Stimulated activated naive CD8-positive, alpha-beta T cell treated with anti-CD3 and anti-CD28 coated beads, Interleukin-15, Interleukin-2, amounts not matched to agents 100 ng/mL and 50 ng/mL, for 24 hours (primary cell): ENCODE measurements at regions not wholly inside any gene's neighbourhood (a gene's known extent, or its start where the extent isn't known, plus 50 kb on each side); places are given as distances from the start of the nearest gene placed in this dataset.

Experiments used
- H3K27ac Mint-ChIP-seq: one replicate; pipeline ENCODE4 v1.8.0; 2021; ENCODE audit warnings: mild to moderate bottlenecking, mixed read lengths
- H3K27me3 Mint-ChIP-seq: one replicate; pipeline ENCODE4 v1.8.0; 2021; ENCODE audit warnings: mixed read lengths
- H3K36me3 Mint-ChIP-seq: one replicate; pipeline ENCODE4 v1.8.0; 2021; ENCODE audit warnings: low read depth, mixed read lengths
- H3K4me1 Mint-ChIP-seq: one replicate; pipeline ENCODE4 v1.8.0; 2021; ENCODE audit warnings: low read depth, mixed read lengths
- H3K4me3 Mint-ChIP-seq: one replicate; pipeline ENCODE4 v1.8.0; 2021; ENCODE audit warnings: mild to moderate bottlenecking, mixed read lengths
- H3K9me3 Mint-ChIP-seq: one replicate; pipeline ENCODE4 v1.8.0; 2021; ENCODE audit warnings: mixed read lengths

DNA sequence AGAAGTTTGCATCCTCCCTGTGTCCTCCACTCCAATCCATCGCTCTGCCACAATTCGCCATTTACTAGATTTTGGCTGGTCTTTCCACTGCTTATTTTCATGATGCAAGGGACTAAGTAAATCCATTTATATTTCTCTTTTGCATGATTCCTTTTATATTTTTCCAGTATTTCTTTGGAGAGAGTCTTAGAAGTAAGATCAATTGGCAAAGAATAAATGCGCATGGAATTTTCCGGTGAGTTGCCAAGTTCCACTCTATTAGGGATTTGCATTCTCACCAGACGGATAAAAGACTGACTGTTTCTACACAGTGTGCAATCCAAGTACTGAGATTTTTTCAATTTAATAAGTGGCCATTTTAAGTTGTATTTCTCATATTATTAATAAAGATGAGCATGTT, 91.7 kb upstream of the PHACTR3 start:
- Mint-ChIP-seq H3K4me1 (no peaks in the 10 kb centered on the region), H3K36me3 (no peaks in the 10 kb centered on the region), H3K27ac (no peak overlapping the region), H3K4me3 (no peak overlapping the region), H3K9me3 (no peaks in the 10 kb centered on the region), H3K27me3 (peaks cover 44% of the 10 kb centered on the region)

- Mint-ChIP-seq H3K36me3 (no peaks in the 10 kb centered on the region), H3K27ac (no peak overlapping the region), H3K4me1 (no peaks in the 10 kb centered on the region), H3K27me3 (peaks cover 54% of the 10 kb centered on the region), H3K9me3 (no peaks in the 10 kb centered on the region), H3K4me3 (no peak overlapping the region)
These were observed 89.8 kb upstream of the PHACTR3 start for GRCh38 chr20:59514554-59514953.

- Mint-ChIP-seq H3K4me1 (no peaks in the 10 kb centered on the region), H3K27ac (no peak overlapping the region), H3K27me3 (peaks cover 59% of the 10 kb centered on the region), H3K4me3 (no peak overlapping the region), H3K9me3 (no peaks in the 10 kb centered on the region), H3K36me3 (no peaks in the 10 kb centered on the region)
These were observed 89.1 kb upstream of the PHACTR3 start for GRCh38 chr20:59515013-59515905.

DNA sequence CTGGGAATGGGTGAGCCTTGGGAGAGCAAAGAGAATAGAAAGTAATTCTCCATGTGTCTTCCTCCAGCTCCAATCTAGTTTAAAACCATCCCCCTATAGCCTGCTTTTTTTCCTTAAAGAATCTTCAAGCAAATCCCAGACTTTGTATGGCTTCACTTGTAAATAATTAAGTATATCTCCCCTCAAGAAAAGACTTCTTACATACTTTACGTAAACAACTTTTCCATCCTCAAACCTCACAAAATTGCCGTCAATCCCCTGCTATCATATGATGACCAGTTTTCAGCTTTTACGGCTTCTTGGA, 88.5 kb upstream of the PHACTR3 start:
- no peaks in the 10 kb centered on the region for H3K36me3 Mint-ChIP-seq
- no peak overlapping the region for H3K4me3 Mint-ChIP-seq
- H3K4me1 Mint-ChIP-seq = no peaks in the 10 kb centered on the region
- no peaks in the 10 kb centered on the region for H3K9me3 Mint-ChIP-seq
- no peak overlapping the region for H3K27ac Mint-ChIP-seq
- peaks cover 59% of the 10 kb centered on the region for H3K27me3 Mint-ChIP-seq

DNA sequence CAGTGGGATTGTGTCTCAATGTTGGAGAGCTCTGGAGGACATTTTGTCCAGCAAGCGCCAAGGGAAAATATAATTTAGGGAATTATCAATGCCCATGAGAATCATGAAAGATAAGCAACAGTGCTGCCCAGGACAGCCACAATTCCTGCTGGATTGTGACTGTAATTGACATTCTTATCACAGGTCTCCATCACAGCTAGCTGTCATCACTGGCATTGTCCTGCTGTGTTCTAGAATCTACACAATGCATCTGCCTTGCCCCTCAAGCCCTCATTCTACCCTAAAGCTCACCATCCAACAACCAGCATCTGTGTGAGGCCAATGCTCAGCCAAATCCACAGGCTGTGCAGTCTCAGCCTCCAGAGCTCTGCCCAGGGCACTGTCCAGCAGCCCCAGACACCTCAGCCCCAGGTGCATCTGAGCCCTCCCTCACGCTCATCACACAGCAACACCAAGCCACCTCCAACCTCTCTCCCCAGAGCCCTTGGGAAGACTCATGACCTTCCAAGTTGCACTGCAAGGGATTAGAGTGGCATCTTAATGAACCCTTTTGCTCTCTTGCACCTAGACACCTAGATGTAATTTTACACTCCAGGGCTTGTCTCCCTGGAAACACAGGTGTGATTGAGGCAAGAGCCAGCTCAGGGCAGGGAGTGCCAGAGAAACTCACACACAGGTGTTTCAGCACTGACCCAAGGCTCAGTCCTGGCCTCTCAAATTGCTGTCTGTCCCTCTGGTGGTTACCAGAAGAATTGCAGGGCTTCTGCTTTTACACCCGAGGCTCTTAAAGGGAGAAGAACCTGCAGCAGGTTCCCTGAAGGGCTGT, 85.2 kb upstream of the PHACTR3 start:
- Mint-ChIP-seq H3K4me1 (no peaks in the 10 kb centered on the region), H3K36me3 (no peaks in the 10 kb centered on the region), H3K27ac (no peak overlapping the region), H3K4me3 (no peak overlapping the region), H3K9me3 (no peaks in the 10 kb centered on the region), H3K27me3 (peaks cover 66% of the 10 kb centered on the region)

GRCh38 chr20:59519707-59520014, 84.7 kb upstream of the PHACTR3 start:
- H3K27ac Mint-ChIP-seq = no peak overlapping the region
- no peaks in the 10 kb centered on the region for H3K9me3 Mint-ChIP-seq
- peaks cover 66% of the 10 kb centered on the region for H3K27me3 Mint-ChIP-seq
- no peaks in the 10 kb centered on the region for H3K36me3 Mint-ChIP-seq
- no peaks in the 10 kb centered on the region for H3K4me1 Mint-ChIP-seq
- H3K4me3 Mint-ChIP-seq = no peak overlapping the region

- no peaks in the 10 kb centered on the region for H3K36me3 Mint-ChIP-seq
- H3K4me1 Mint-ChIP-seq = no peaks in the 10 kb centered on the region
- no peak overlapping the region for H3K27ac Mint-ChIP-seq
- peaks cover 66% of the 10 kb centered on the region for H3K27me3 Mint-ChIP-seq
- no peaks in the 10 kb centered on the region for H3K9me3 Mint-ChIP-seq
- no peak overlapping the region for H3K4me3 Mint-ChIP-seq
These were observed 83.5 kb upstream of the PHACTR3 start for GRCh38 chr20:59520814-59521213.

DNA sequence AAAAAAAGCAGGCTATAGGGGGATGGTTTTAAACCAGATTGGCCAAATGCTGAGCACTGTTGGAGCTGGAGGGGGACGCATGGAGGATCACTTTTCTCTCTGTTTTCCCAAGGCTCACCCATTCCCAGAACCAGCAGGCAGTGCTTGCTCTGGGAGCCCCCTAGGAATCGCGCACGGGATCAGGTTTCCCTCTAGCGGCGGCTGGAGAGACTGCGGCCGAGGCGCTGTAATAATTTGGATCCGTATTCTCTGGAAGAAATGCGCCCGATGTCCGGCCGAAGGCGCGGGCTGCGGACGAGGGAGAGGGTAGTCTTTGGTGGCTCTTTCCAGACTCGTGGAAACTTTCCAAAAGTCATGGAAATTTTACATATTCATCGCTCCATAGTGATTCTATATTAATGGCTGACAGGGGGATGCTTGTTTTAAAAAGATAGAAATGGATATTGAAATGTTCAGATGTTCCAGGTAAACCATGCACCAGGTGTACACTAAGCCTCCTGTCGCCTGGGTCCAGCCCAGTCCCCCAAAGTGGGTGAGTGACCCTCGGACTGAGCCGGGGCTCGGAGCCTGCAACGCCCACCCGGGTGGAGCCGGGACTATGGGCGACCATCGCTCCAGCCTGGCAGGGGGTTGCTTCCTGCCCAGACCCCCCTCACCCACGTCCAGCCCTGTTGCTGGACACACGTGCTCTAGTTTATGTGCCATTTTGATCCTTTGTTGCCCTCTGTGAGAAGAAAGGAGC, 78.7 kb upstream of the PHACTR3 start:
- no peaks in the 10 kb centered on the region for H3K36me3 Mint-ChIP-seq
- peaks cover 61% of the 10 kb centered on the region for H3K27me3 Mint-ChIP-seq

GRCh38 chr20:59526242-59527225, 77.8 kb upstream of the PHACTR3 start:
- Mint-ChIP-seq H3K4me1 (no peaks in the 10 kb centered on the region), H3K36me3 (no peaks in the 10 kb centered on the region), H3K27me3 (peaks cover 65% of the 10 kb centered on the region), H3K4me3 (no peak overlapping the region), H3K9me3 (peaks cover 7% of the 10 kb centered on the region), H3K27ac (no peak overlapping the region)

More for the DNA sequence above, 78.7 kb upstream of the PHACTR3 start:
- no peaks in the 10 kb centered on the region for H3K9me3 Mint-ChIP-seq
- H3K4me1 Mint-ChIP-seq = no peaks in the 10 kb centered on the region
- H3K4me3 Mint-ChIP-seq = no peak overlapping the region
- no peak overlapping the region for H3K27ac Mint-ChIP-seq

- no peak overlapping the region for H3K4me3 Mint-ChIP-seq
- no peaks in the 10 kb centered on the region for H3K4me1 Mint-ChIP-seq
- peaks cover 31% of the 10 kb centered on the region for H3K27me3 Mint-ChIP-seq
- no peaks in the 10 kb centered on the region for H3K36me3 Mint-ChIP-seq
- no peak overlapping the region for H3K27ac Mint-ChIP-seq
- peaks cover 7% of the 10 kb centered on the region for H3K9me3 Mint-ChIP-seq
These were observed 73.6 kb upstream of the PHACTR3 start for GRCh38 chr20:59530782-59531181.

- Mint-ChIP-seq H3K4me3 (no peak overlapping the region), H3K27ac (no peak overlapping the region), H3K36me3 (no peaks in the 10 kb centered on the region), H3K9me3 (peaks cover 13% of the 10 kb centered on the region), H3K27me3 (peaks cover 22% of the 10 kb centered on the region), H3K4me1 (no peaks in the 10 kb centered on the region)
These were observed 66.3 kb upstream of the PHACTR3 start for GRCh38 chr20:59537991-59538390.

DNA sequence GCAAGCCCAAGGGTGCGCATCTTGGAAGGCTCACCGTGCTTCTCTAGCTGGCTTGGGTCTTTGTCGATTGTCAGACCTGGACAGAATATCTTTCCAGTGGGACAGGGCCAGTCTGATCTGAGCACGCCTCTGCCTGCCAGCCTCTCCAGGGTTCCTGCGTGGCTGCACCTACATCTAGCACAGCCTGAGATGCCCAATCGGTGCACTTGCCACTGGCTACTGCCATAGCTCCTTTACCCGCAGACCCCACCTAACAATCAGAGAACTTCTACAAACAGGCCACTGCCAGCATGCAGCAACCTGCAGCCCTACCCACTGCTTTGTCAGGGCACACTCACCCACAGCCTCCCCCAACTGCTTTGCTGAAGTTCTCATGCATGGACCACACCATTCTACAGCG, 56.7 kb upstream of the PHACTR3 start:
- H3K4me3 Mint-ChIP-seq = no peak overlapping the region

More for the DNA sequence above, 56.7 kb upstream of the PHACTR3 start:
- H3K27me3 Mint-ChIP-seq = peaks cover 24% of the 10 kb centered on the region
- no peak overlapping the region for H3K27ac Mint-ChIP-seq
- no peaks in the 10 kb centered on the region for H3K4me1 Mint-ChIP-seq
- no peaks in the 10 kb centered on the region for H3K9me3 Mint-ChIP-seq
- no peaks in the 10 kb centered on the region for H3K36me3 Mint-ChIP-seq
